Astrocyte (in vitro differentiated cells and primary cell): ENCODE measurements at regions not wholly inside any gene's neighbourhood (a gene's known extent, or its start where the extent isn't known, plus 50 kb on each side); places are given as distances from the start of the nearest gene placed in this dataset.

ENCODE experiments used
- DNase-seq: peaks from one replicate; pipeline ENCODE4 v3.0.0-alpha.2; 2010; ENCODE audit warnings: low read depth
- FAIRE-seq: peaks from 2 replicates; lab custom pipeline; 2011; peaks lifted over from hg19 to GRCh38; lab: Jason Lieb, UNC
- H2AFZ ChIP-seq: 2 replicates; pipeline ENCODE4 v1.6.0; 2012; ENCODE audit warnings: low read depth, low read length, inconsistent platforms
- H3K27ac ChIP-seq: 2 replicates; pipeline ENCODE4 v1.5.1; 2011; ENCODE audit warnings: low read depth, low read length, inconsistent platforms
- H3K27me3 ChIP-seq: 2 replicates; pipeline ENCODE4 v1.6.0; 2011; ENCODE audit warnings: low read length, inconsistent platforms; ENCODE audit not compliant: insufficient read depth
- H3K36me3 ChIP-seq: 2 replicates; pipeline ENCODE4 v1.5.1; 2011; ENCODE audit warnings: low read length, inconsistent platforms; ENCODE audit not compliant: insufficient read depth
- H3K4me1 ChIP-seq: 2 replicates; pipeline ENCODE4 v1.5.1; 2011; ENCODE audit warnings: low read length, inconsistent platforms; ENCODE audit not compliant: insufficient read depth
- H3K4me2 ChIP-seq: 2 replicates; pipeline ENCODE4 v1.6.0; 2012; ENCODE audit warnings: low read length, inconsistent platforms
- H3K4me3 ChIP-seq: 2 replicates; pipeline ENCODE4 v1.5.1; 2011; ENCODE audit warnings: low read depth, mild to moderate bottlenecking, low read length, inconsistent platforms; ENCODE audit not compliant: insufficient read depth
- H3K79me2 ChIP-seq: 2 replicates; pipeline ENCODE4 v1.6.0; 2012; ENCODE audit warnings: mild to moderate bottlenecking, low read length, inconsistent platforms; ENCODE audit not compliant: insufficient read depth
- H3K9ac ChIP-seq: 2 replicates; pipeline ENCODE4 v1.6.0; 2012; ENCODE audit warnings: mild to moderate bottlenecking, low read length, inconsistent platforms
- H3K9me3 ChIP-seq: 2 replicates; pipeline ENCODE4 v1.5.1; 2012; ENCODE audit warnings: low read depth, mild to moderate bottlenecking, low read length, inconsistent platforms; ENCODE audit not compliant: insufficient read depth
- H4K20me1 ChIP-seq: 2 replicates; pipeline ENCODE4 v1.6.0; 2012; ENCODE audit warnings: low read length, inconsistent platforms; ENCODE audit not compliant: insufficient read depth
- H3K27ac Mint-ChIP-seq: one replicate; pipeline ENCODE4 v1.8.0; 2021; ENCODE audit warnings: mild to moderate bottlenecking, mixed read lengths; ENCODE audit not compliant: unreplicated experiment
- H3K27me3 Mint-ChIP-seq: one replicate; pipeline ENCODE4 v1.8.0; 2021; ENCODE audit warnings: low read depth, mixed read lengths; ENCODE audit not compliant: unreplicated experiment
- H3K36me3 Mint-ChIP-seq: one replicate; pipeline ENCODE4 v1.8.0; 2021; ENCODE audit warnings: low read depth, mixed read lengths; ENCODE audit not compliant: unreplicated experiment
- H3K4me1 Mint-ChIP-seq: one replicate; pipeline ENCODE4 v1.8.0; 2021; ENCODE audit warnings: low read depth, mixed read lengths; ENCODE audit not compliant: unreplicated experiment
- H3K4me3 Mint-ChIP-seq: one replicate; pipeline ENCODE4 v1.8.0; 2021; ENCODE audit warnings: mild to moderate bottlenecking, moderate library complexity, mixed read lengths; ENCODE audit not compliant: unreplicated experiment
- H3K9me3 Mint-ChIP-seq: one replicate; pipeline ENCODE4 v1.8.0; 2021; ENCODE audit warnings: mild to moderate bottlenecking, mixed read lengths; ENCODE audit not compliant: unreplicated experiment
- EZH2 ChIP-seq: IDR thresholded peaks from 2 replicates; pipeline ENCODE4 v1.6.1; 2012; ENCODE audit warnings: mild to moderate bottlenecking, low read length, inconsistent platforms; ENCODE audit not compliant: insufficient read depth
- TF ChIP-seq, protein P1 (sequence below): IDR thresholded peaks from 2 replicates; pipeline ENCODE4 v1.5.1; 2011; ENCODE audit warnings: low read depth, mild to moderate bottlenecking, inconsistent platforms, low read length, moderate library complexity; ENCODE audit not compliant: insufficient read depth

DNA sequence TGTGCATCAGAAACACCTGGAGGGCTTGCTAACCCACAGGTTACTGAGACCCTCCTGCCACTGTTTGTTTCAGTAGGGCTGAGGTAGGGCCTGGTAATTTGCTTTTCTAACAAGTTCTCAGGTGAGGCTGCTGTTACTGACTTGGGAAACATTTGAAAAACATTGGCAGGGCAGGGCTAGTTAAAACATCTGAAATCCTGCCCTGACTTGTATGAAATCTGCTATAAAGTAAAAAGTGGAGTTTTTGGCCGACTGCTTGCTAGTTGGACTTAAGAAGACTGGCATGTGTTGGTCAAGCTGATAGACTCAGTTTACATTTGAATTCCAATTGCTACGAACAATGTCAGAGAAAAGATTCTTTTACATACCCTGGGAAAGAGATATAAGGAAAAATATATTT, 111.6 kb upstream of the DLX2 start:
- H3K4me1 ChIP-seq: peaks cover 3% of the 10 kb centered on the region
- H3K27ac ChIP-seq: no peak overlapping the region
- TF ChIP-seq, protein P1, sequence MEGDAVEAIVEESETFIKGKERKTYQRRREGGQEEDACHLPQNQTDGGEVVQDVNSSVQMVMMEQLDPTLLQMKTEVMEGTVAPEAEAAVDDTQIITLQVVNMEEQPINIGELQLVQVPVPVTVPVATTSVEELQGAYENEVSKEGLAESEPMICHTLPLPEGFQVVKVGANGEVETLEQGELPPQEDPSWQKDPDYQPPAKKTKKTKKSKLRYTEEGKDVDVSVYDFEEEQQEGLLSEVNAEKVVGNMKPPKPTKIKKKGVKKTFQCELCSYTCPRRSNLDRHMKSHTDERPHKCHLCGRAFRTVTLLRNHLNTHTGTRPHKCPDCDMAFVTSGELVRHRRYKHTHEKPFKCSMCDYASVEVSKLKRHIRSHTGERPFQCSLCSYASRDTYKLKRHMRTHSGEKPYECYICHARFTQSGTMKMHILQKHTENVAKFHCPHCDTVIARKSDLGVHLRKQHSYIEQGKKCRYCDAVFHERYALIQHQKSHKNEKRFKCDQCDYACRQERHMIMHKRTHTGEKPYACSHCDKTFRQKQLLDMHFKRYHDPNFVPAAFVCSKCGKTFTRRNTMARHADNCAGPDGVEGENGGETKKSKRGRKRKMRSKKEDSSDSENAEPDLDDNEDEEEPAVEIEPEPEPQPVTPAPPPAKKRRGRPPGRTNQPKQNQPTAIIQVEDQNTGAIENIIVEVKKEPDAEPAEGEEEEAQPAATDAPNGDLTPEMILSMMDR: no peak
- TF ChIP-seq EZH2: no peak
- no peak overlapping the region for H3K4me3 Mint-ChIP-seq
- H3K9me3 Mint-ChIP-seq: peaks cover 2% of the 10 kb centered on the region
- no peak overlapping the region for H3K4me2 ChIP-seq
- no peaks in the 10 kb centered on the region for H3K9me3 ChIP-seq
- H2AFZ ChIP-seq: no peak overlapping the region
- H4K20me1 ChIP-seq: no peaks in the 10 kb centered on the region
- DNase-seq: no peak
- peaks cover 2% of the 10 kb centered on the region for H3K27me3 Mint-ChIP-seq
- H3K4me3 ChIP-seq: no peak overlapping the region
- H3K9ac ChIP-seq: no peak overlapping the region
- H3K79me2 ChIP-seq: no peaks in the 10 kb centered on the region
- H3K36me3 Mint-ChIP-seq: peaks cover 3% of the 10 kb centered on the region
- no peaks in the 10 kb centered on the region for H3K36me3 ChIP-seq
- no peak for FAIRE-seq
- no peak overlapping the region for H3K27ac Mint-ChIP-seq
- H3K27me3 ChIP-seq: no peaks in the 10 kb centered on the region
- H3K4me1 Mint-ChIP-seq: peaks cover 8% of the 10 kb centered on the region

- peaks cover 2% of the 10 kb centered on the region for H3K27me3 Mint-ChIP-seq
- Histone ChIP-seq H3K9me3 (no peaks in the 10 kb centered on the region), H3K27me3 (no peaks in the 10 kb centered on the region), H3K9ac (no peak overlapping the region), H4K20me1 (no peaks in the 10 kb centered on the region), H3K4me1 (no peaks in the 10 kb centered on the region), H3K79me2 (no peaks in the 10 kb centered on the region), H3K4me3 (no peak overlapping the region), H3K4me2 (no peak overlapping the region), H2AFZ (no peak overlapping the region), H3K27ac (no peak overlapping the region), H3K36me3 (no peaks in the 10 kb centered on the region)
- TF ChIP-seq, protein P1: no peak
- TF ChIP-seq EZH2: no peak
- DNase-seq: no peak
- no peak for FAIRE-seq
- peaks cover 2% of the 10 kb centered on the region for H3K9me3 Mint-ChIP-seq
- peaks cover 3% of the 10 kb centered on the region for H3K36me3 Mint-ChIP-seq
- H3K4me3 Mint-ChIP-seq: no peak overlapping the region
- no peak overlapping the region for H3K27ac Mint-ChIP-seq
- H3K4me1 Mint-ChIP-seq: peaks cover 4% of the 10 kb centered on the region
Observed at GRCh38 chr2:172215172-172215935, 112.7 kb upstream of the DLX2 start.

- Mint-ChIP-seq H3K4me3 (no peak overlapping the region), H3K4me1 (peaks cover 3% of the 10 kb centered on the region), H3K27me3 (peaks cover under 1% of the 10 kb centered on the region), H3K36me3 (peaks cover 3% of the 10 kb centered on the region), H3K9me3 (peaks cover 2% of the 10 kb centered on the region), H3K27ac (no peak overlapping the region)
- Histone ChIP-seq H3K36me3 (no peaks in the 10 kb centered on the region), H3K27me3 (no peaks in the 10 kb centered on the region), H3K4me1 (no peaks in the 10 kb centered on the region), H3K4me2 (no peak overlapping the region), H4K20me1 (no peaks in the 10 kb centered on the region), H3K79me2 (no peaks in the 10 kb centered on the region), H3K9ac (no peak overlapping the region), H2AFZ (no peak overlapping the region), H3K4me3 (no peak overlapping the region), H3K9me3 (no peaks in the 10 kb centered on the region), H3K27ac (no peak overlapping the region)
- TF ChIP-seq EZH2: no peak
- TF ChIP-seq, protein P1: no peak
- DNase-seq: no peak
- FAIRE-seq: no peak
Observed at GRCh38 chr2:172215936-172216335, 113.2 kb upstream of the DLX2 start.
